ENCODE measurements at regions not wholly inside any gene's neighbourhood (a gene's known extent, or its start where the extent isn't known, plus 50 kb on each side); places are given as distances from the start of the nearest gene placed in this dataset.
"Not testable (repeated sequence)": the region's sequence is repeated elsewhere in the genome, so short reads cannot be mapped to it uniquely, and the experiment has no call there.

- H3K9me3 ChIP-seq = no peaks in the 10 kb centered on the region
- H3K36me3 ChIP-seq = no peaks in the 10 kb centered on the region
- H3K27me3 ChIP-seq = no peaks in the 10 kb centered on the region
- no peak overlapping the region for H3K4me3 ChIP-seq
- DNase-seq = no peak
Observed at GRCh38 chr3:157607826-157608405, 104.7 kb upstream of the VEPH1 start.

GRCh38 chr3:157606852-157607197 is 103.6 kb upstream of the VEPH1 start:
- DNase-seq = no peak
- Histone ChIP-seq H3K9me3 (no peaks in the 10 kb centered on the region), H3K27me3 (no peaks in the 10 kb centered on the region), H3K4me3 (no peak overlapping the region), H3K36me3 (no peaks in the 10 kb centered on the region)

GRCh38 chr3:157606011-157606851 is 103.0 kb upstream of the VEPH1 start:
- Histone ChIP-seq H3K4me3 (no peak overlapping the region), H3K36me3 (no peaks in the 10 kb centered on the region)
- peak; percentile 82 for DNase-seq

GRCh38 chr3:157605356-157605755 is 102.1 kb upstream of the VEPH1 start:
- H3K4me3 ChIP-seq = no peak overlapping the region
- no peak for DNase-seq
- H3K27me3 ChIP-seq = no peaks in the 10 kb centered on the region
- no peaks in the 10 kb centered on the region for H3K9me3 ChIP-seq
- no peaks in the 10 kb centered on the region for H3K36me3 ChIP-seq

More at GRCh38 chr3:157606011-157606851, 103.0 kb upstream of the VEPH1 start:
- Histone ChIP-seq H3K9me3 (no peaks in the 10 kb centered on the region), H3K27me3 (no peaks in the 10 kb centered on the region)

- Histone ChIP-seq H3K9me3 (no peaks in the 10 kb centered on the region), H3K36me3 (no peaks in the 10 kb centered on the region), H3K4me3 (no peak overlapping the region), H3K27me3 (peaks cover 2% of the 10 kb centered on the region; the same call in 1 of the 2 replicates)
- DNase-seq = no peak
Observed at GRCh38 chr3:157602424-157602823, 99.2 kb upstream of the VEPH1 start.

- Histone ChIP-seq H3K4me3 (no peak overlapping the region), H3K9me3 (no peaks in the 10 kb centered on the region), H3K36me3 (no peaks in the 10 kb centered on the region), H3K27me3 (peaks cover 16% of the 10 kb centered on the region; the same call in 1 of the 2 replicates)
- DNase-seq = no peak
Observed at GRCh38 chr3:157595259-157595658, 92.0 kb upstream of the VEPH1 start.

- Histone ChIP-seq H3K27me3 (peaks cover 16% of the 10 kb centered on the region; the same call in 1 of the 2 replicates), H3K36me3 (no peaks in the 10 kb centered on the region), H3K4me3 (no peak overlapping the region), H3K9me3 (no peaks in the 10 kb centered on the region)
- DNase-seq = no peak
Observed at GRCh38 chr3:157594413-157594812, 91.2 kb upstream of the VEPH1 start.

- Histone ChIP-seq H3K4me3 (no peak overlapping the region), H3K36me3 (no peaks in the 10 kb centered on the region), H3K9me3 (0 out of 2 replicates have a peak, but pooled peaks cover 2% of the 10 kb centered on the region), H3K27me3 (peaks cover 14% of the 10 kb centered on the region; the same call in 1 of the 2 replicates)
- no peak for DNase-seq
Observed at GRCh38 chr3:157592769-157593168, 89.6 kb upstream of the VEPH1 start.

- Histone ChIP-seq H3K9me3 (0 out of 2 replicates have a peak, but pooled peaks cover 2% of the 10 kb centered on the region), H3K36me3 (no peaks in the 10 kb centered on the region)
- no peak for DNase-seq
Observed at GRCh38 chr3:157590273-157590672, 87.1 kb upstream of the VEPH1 start.

GRCh38 chr3:157589211-157589610 is 86.0 kb upstream of the VEPH1 start:
- DNase-seq = no peak
- no peak overlapping the region for H3K4me3 ChIP-seq
- 0 out of 2 replicates have a peak, but pooled peaks cover 2% of the 10 kb centered on the region for H3K9me3 ChIP-seq
- no peaks in the 10 kb centered on the region for H3K36me3 ChIP-seq
- H3K27me3 ChIP-seq = peaks cover 9% of the 10 kb centered on the region; the same call in 1 of the 2 replicates

More at GRCh38 chr3:157590273-157590672, 87.1 kb upstream of the VEPH1 start:
- H3K4me3 ChIP-seq = no peak overlapping the region
- peaks cover 12% of the 10 kb centered on the region; the same call in 1 of the 2 replicates for H3K27me3 ChIP-seq

- Histone ChIP-seq H3K9me3 (0 out of 2 replicates have a peak, but pooled peaks cover 2% of the 10 kb centered on the region), H3K36me3 (no peaks in the 10 kb centered on the region)
- DNase-seq = no peak
Observed at GRCh38 chr3:157588386-157589060, 85.3 kb upstream of the VEPH1 start.

GRCh38 chr3:157586293-157586692 is 83.1 kb upstream of the VEPH1 start:
- H3K36me3 ChIP-seq = no peaks in the 10 kb centered on the region
- 0 out of 2 replicates have a peak, but pooled peaks cover 2% of the 10 kb centered on the region for H3K9me3 ChIP-seq
- DNase-seq = no peak
- H3K27me3 ChIP-seq = peaks cover 3% of the 10 kb centered on the region; the same call in 1 of the 2 replicates
- no peak overlapping the region for H3K4me3 ChIP-seq

More at GRCh38 chr3:157588386-157589060, 85.3 kb upstream of the VEPH1 start:
- Histone ChIP-seq H3K4me3 (no peak overlapping the region), H3K27me3 (peaks cover 9% of the 10 kb centered on the region; the same call in 1 of the 2 replicates)

- H3K27me3 ChIP-seq = no peaks in the 10 kb centered on the region
- H3K36me3 ChIP-seq = no peaks in the 10 kb centered on the region
- no peak for DNase-seq
- H3K4me3 ChIP-seq = no peak overlapping the region
- 0 out of 2 replicates have a peak, but pooled peaks cover 2% of the 10 kb centered on the region for H3K9me3 ChIP-seq
Observed at GRCh38 chr3:157585386-157585785, 82.2 kb upstream of the VEPH1 start.

GRCh38 chr3:157582637-157582973 is 79.4 kb upstream of the VEPH1 start:
- Histone ChIP-seq H3K9me3 (no peaks in the 10 kb centered on the region), H3K27me3 (no peaks in the 10 kb centered on the region), H3K4me3 (no peak overlapping the region), H3K36me3 (no peaks in the 10 kb centered on the region)
- no peak for DNase-seq

GRCh38 chr3:157581956-157582636 is 78.9 kb upstream of the VEPH1 start:
- not testable (repeated sequence) for H3K9me3 ChIP-seq, H3K27me3 ChIP-seq, H3K36me3 ChIP-seq, DNase-seq, H3K4me3 ChIP-seq

GRCh38 chr3:157581371-157581770 is 78.2 kb upstream of the VEPH1 start:
- Histone ChIP-seq H3K27me3 (no peaks in the 10 kb centered on the region), H3K9me3 (no peaks in the 10 kb centered on the region), H3K36me3 (no peaks in the 10 kb centered on the region), H3K4me3 (no peak overlapping the region)
- no peak for DNase-seq
